ENCODE measurements at regions not wholly inside any gene's neighbourhood (a gene's known extent, or its start where the extent isn't known, plus 50 kb on each side); places are given as distances from the start of the nearest gene placed in this dataset.

DNA sequence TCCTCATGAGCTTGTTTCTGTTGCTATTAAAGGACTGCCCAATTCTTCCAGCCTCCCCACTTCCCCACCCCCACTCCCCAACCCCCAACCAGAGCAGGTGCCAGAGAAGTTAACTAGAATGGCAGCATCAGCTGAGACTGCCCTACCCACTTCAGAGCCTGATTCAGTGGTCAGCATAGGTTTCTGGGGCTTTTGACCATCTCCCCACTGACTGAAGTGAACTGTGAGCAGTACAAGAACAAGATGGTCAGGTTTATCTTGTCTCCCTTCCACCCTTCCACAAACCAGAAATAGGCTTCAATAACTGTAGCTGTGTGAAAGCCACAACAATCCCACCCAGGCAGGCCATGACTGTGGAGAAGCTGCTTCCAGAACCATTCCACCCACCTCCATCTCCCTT is 289.4 kb upstream of the SLC24A2 start:
- intact Hi-C loops (cut with micrococcal nuclease; ENCODE audit: unreplicated experiment), result no loop called here
- TF ChIP-seq, protein P1, sequence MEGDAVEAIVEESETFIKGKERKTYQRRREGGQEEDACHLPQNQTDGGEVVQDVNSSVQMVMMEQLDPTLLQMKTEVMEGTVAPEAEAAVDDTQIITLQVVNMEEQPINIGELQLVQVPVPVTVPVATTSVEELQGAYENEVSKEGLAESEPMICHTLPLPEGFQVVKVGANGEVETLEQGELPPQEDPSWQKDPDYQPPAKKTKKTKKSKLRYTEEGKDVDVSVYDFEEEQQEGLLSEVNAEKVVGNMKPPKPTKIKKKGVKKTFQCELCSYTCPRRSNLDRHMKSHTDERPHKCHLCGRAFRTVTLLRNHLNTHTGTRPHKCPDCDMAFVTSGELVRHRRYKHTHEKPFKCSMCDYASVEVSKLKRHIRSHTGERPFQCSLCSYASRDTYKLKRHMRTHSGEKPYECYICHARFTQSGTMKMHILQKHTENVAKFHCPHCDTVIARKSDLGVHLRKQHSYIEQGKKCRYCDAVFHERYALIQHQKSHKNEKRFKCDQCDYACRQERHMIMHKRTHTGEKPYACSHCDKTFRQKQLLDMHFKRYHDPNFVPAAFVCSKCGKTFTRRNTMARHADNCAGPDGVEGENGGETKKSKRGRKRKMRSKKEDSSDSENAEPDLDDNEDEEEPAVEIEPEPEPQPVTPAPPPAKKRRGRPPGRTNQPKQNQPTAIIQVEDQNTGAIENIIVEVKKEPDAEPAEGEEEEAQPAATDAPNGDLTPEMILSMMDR (IDR thresholded peaks at IDR 0.05; ENCODE audit: unreplicated experiment), result no peak
- H3K27me3 Mint-ChIP-seq (ENCODE audit: unreplicated experiment), result peaks cover 15% of the 10 kb centered on the region
- no peak overlapping the region for H3K27ac Mint-ChIP-seq (ENCODE audit: unreplicated experiment)
- no TSS peak for BruUV-seq (replicated peaks)
- H3K4me1 Mint-ChIP-seq (ENCODE audit: low read depth, unreplicated experiment), result no peaks in the 10 kb centered on the region
- no peaks in the 10 kb centered on the region for H3K9me3 Mint-ChIP-seq (ENCODE audit: low read depth, unreplicated experiment)
- H3K36me3 Mint-ChIP-seq (ENCODE audit: insufficient read depth, unreplicated experiment), result no peaks in the 10 kb centered on the region
- DNase-seq, result no peak
- CTCF ChIA-PET, result no interaction called here
- H3K4me3 Mint-ChIP-seq (ENCODE audit: low read depth, unreplicated experiment), result no peak overlapping the region

DNA sequence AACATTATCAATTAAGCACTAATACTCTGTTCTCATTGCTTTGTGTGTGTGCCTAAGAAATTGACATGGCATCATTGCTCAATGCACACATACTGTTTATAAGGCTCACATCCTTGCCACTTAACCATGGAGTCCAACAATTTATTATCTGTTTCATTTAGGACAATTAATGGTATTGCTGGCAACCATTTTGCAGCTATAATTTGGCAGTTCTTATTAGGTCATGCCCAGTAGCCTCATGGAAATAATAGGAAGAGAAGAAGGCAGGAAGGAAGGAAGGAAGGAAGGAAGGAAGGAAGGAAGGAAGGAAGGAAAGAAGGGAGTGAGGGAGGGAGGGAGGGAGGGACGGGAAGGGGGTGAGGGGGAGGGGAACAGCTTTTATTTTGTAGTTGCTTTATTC is 285.5 kb upstream of the SLC24A2 start:
- no peaks in the 10 kb centered on the region for H3K9me3 Mint-ChIP-seq (ENCODE audit: low read depth, unreplicated experiment)
- CTCF ChIA-PET, result interaction anchor here (0.6 kb wide), 1 partner anchor 14 kb away, joined by 5 read pairs; no protein-coding TSS in a partner anchor
- no TSS peak for BruUV-seq (replicated peaks)
- DNase-seq, result no peak
- TF ChIP-seq, protein P1 (IDR thresholded peaks at IDR 0.05; ENCODE audit: unreplicated experiment), result no peak
- no peaks in the 10 kb centered on the region for H3K36me3 Mint-ChIP-seq (ENCODE audit: insufficient read depth, unreplicated experiment)
- intact Hi-C loops (cut with micrococcal nuclease; ENCODE audit: unreplicated experiment), result no loop called here
- H3K4me3 Mint-ChIP-seq (ENCODE audit: low read depth, unreplicated experiment), result no peak overlapping the region
- no peak overlapping the region for H3K27ac Mint-ChIP-seq (ENCODE audit: unreplicated experiment)
- no peaks in the 10 kb centered on the region for H3K4me1 Mint-ChIP-seq (ENCODE audit: low read depth, unreplicated experiment)
- peaks cover 37% of the 10 kb centered on the region for H3K27me3 Mint-ChIP-seq (ENCODE audit: unreplicated experiment)

DNA sequence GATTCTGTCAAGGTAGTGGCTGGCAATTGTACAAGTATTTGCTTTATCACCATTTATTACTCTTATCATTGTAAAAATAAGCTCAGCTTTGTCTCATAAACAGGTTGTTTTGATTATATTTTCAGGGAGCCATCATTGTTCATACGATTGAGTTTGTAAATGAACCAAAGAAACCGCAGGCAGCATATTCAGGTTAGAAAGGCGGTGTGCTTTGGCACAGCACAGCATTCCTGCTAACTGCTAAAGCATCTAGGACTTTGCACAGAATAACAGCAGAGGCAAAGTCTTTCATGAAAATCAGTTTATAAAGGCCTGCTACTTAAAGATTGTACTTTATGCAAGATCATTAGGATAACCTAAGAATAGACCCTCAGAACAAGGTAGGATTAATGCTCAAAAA is 281.5 kb upstream of the SLC24A2 start:
- Mint-ChIP-seq H3K9me3 (ENCODE audit: low read depth, unreplicated experiment) (no peaks in the 10 kb centered on the region), H3K27ac (ENCODE audit: unreplicated experiment) (no peak overlapping the region), H3K36me3 (ENCODE audit: insufficient read depth, unreplicated experiment) (no peaks in the 10 kb centered on the region), H3K27me3 (ENCODE audit: unreplicated experiment) (peaks cover 23% of the 10 kb centered on the region), H3K4me1 (ENCODE audit: low read depth, unreplicated experiment) (no peaks in the 10 kb centered on the region), H3K4me3 (ENCODE audit: low read depth, unreplicated experiment) (no peak overlapping the region)
- intact Hi-C loops (cut with micrococcal nuclease; ENCODE audit: unreplicated experiment), result no loop called here
- CTCF ChIA-PET, result no interaction called here
- no TSS peak for BruUV-seq (replicated peaks)
- no peak for DNase-seq
- TF ChIP-seq, protein P1 (IDR thresholded peaks at IDR 0.05; ENCODE audit: unreplicated experiment), result no peak

DNA sequence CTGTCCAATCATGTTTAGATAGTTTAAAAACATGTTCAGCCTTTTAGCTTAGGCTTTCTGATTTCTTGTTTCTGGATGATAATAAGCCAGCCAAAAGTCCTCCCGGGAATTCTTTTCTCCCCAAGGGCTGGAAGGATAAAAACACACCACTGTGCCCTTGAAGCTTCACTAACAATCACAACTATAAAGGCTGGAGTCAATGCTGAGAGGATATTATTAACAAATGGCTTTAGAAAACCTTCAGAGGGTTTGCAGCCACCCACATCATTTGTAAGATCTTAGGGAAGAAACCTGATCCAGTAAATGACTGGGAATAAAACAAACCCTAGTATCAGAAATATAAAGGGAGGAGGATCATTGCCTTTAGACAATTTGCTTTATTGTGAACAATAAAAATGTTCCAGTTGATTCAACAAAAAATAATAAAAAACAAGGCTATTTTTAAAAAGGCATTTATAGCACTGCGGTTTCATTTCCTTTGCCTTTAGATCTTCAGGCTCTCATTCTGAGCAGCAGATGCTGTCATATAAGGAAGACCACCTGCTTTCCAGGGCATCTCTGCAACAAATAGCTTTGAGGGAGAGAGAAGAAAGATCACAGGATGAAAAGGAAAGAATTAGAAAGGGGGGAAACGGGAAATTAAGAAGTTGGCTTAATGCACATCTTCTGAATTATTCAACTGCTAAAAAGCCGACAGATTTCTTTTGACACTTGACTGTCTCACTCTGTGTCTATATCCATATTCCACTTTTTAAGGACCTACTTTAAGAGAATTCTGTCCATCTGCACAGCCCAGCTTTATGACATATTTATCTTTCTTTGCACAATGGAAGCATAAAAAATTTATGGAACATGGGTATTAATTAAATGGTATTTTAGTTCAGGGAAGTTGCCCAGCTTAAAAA is 277.2 kb upstream of the SLC24A2 start:
- Mint-ChIP-seq H3K4me1 (ENCODE audit: low read depth, unreplicated experiment) (no peaks in the 10 kb centered on the region), H3K27ac (ENCODE audit: unreplicated experiment) (no peak overlapping the region), H3K36me3 (ENCODE audit: insufficient read depth, unreplicated experiment) (no peaks in the 10 kb centered on the region), H3K9me3 (ENCODE audit: low read depth, unreplicated experiment) (no peaks in the 10 kb centered on the region), H3K4me3 (ENCODE audit: low read depth, unreplicated experiment) (no peak overlapping the region), H3K27me3 (ENCODE audit: unreplicated experiment) (peaks cover 16% of the 10 kb centered on the region)
- BruUV-seq (replicated peaks), result no TSS peak
- TF ChIP-seq, protein P1 (IDR thresholded peaks at IDR 0.05; ENCODE audit: unreplicated experiment), result no peak
- intact Hi-C loops (cut with micrococcal nuclease; ENCODE audit: unreplicated experiment), result no loop called here
- no peak for DNase-seq
- CTCF ChIA-PET, result no interaction called here
